ENCODE measurements at regions not wholly inside any gene's neighbourhood (a gene's known extent, or its start where the extent isn't known, plus 50 kb on each side); places are given as distances from the start of the nearest gene placed in this dataset.

DNA sequence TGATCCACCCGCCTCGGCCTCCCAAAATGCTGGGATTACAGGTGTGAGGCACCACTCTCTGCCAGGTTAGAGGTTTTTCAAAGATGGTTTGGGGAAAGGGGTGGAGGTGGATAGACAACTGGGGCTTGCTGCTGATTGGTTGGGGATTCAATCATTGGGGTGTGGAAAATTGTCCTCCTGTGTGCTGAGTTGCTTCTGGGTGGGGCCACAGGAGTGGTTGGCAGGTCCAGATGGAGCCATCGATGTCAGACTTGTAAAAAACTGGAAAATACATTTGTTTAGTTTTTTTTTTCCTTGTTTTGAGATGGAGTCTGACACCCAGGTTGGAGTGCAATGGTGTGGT, 61.9 kb upstream of the CLINT1 start:
- Histone ChIP-seq H3K9ac (ENCODE audit: low read length) (no peak overlapping the region), H2AFZ (ENCODE audit: low read length) (no peak overlapping the region), H4K20me1 (ENCODE audit: insufficient read depth, low read depth, low read length) (no peaks in the 10 kb centered on the region), H3K4me3 (ENCODE audit: low read length) (no peak overlapping the region), H3K9me3 (ENCODE audit: low read length) (no peaks in the 10 kb centered on the region), H3K27me3 (ENCODE audit: low read length) (no peaks in the 10 kb centered on the region), H3K79me2 (ENCODE audit: low read length) (no peaks in the 10 kb centered on the region), H3K4me2 (ENCODE audit: low read depth, low read length, poor library complexity, severe bottlenecking) (no peak overlapping the region), H3K27ac (ENCODE audit: low read length) (no peak overlapping the region), H3K9me2 (replicated peaks; ENCODE audit: insufficient read depth, low read length) (no peaks in the 10 kb centered on the region), H3K36me3 (ENCODE audit: insufficient read depth, low read length) (no peaks in the 10 kb centered on the region), H3K4me1 (ENCODE audit: low read length) (no peaks in the 10 kb centered on the region)
- DNase-seq: no peak

DNA sequence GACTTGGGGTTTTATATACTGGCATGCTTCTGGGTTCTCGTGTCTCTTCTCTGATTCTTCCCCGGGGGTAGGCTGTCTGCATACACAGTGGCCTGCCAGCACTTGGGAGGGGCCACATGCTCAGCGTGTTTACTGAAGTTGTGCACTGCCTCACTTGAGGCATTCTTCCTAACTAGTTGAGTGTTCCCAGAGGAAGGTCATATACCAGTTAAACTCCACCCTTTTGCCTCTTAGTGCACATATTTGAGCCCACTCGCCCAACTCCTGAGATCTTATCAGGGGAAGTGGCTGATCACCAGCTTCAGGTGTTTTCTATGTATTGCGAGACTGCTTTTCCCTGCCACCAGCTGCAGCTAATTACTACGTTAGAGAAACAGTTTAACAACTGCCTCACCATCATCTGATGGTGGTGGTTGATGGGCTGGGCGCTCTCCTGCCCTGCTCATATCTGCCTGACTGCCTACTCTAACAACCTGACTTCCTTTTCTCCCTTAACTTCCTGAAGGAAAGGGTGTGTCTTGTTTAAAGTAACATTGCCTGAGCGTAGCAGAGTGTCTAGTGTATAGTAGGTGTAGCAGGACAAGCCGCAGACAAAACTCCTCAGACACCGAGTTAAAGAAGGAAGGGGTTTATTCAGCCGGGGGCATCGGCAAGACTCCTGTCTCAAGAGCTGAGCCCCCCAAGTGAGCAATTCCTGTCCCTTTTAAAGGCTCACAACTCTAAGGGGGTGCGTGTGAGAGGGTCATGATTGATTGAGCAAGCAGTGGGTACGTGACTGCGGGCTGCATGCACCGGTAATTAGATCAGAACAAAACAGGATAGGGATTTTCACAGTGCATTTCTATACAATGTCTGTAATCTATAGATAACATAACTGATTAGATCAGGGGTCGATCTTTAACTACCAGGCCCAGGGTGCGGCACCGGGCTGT, 60.1 kb upstream of the CLINT1 start:
- Histone ChIP-seq H3K9me2 (replicated peaks; ENCODE audit: insufficient read depth, low read length) (no peaks in the 10 kb centered on the region), H3K27ac (ENCODE audit: low read length) (no peak overlapping the region), H3K4me1 (ENCODE audit: low read length) (no peaks in the 10 kb centered on the region), H3K4me3 (ENCODE audit: low read length) (no peak overlapping the region), H3K36me3 (ENCODE audit: insufficient read depth, low read length) (no peaks in the 10 kb centered on the region), H3K9me3 (ENCODE audit: low read length) (no peaks in the 10 kb centered on the region), H3K9ac (ENCODE audit: low read length) (no peak overlapping the region), H4K20me1 (ENCODE audit: insufficient read depth, low read depth, low read length) (no peaks in the 10 kb centered on the region), H3K4me2 (ENCODE audit: low read depth, low read length, poor library complexity, severe bottlenecking) (no peak overlapping the region), H2AFZ (ENCODE audit: low read length) (no peak overlapping the region), H3K27me3 (ENCODE audit: low read length) (no peaks in the 10 kb centered on the region), H3K79me2 (ENCODE audit: low read length) (no peaks in the 10 kb centered on the region)
- DNase-seq: no peak

DNA sequence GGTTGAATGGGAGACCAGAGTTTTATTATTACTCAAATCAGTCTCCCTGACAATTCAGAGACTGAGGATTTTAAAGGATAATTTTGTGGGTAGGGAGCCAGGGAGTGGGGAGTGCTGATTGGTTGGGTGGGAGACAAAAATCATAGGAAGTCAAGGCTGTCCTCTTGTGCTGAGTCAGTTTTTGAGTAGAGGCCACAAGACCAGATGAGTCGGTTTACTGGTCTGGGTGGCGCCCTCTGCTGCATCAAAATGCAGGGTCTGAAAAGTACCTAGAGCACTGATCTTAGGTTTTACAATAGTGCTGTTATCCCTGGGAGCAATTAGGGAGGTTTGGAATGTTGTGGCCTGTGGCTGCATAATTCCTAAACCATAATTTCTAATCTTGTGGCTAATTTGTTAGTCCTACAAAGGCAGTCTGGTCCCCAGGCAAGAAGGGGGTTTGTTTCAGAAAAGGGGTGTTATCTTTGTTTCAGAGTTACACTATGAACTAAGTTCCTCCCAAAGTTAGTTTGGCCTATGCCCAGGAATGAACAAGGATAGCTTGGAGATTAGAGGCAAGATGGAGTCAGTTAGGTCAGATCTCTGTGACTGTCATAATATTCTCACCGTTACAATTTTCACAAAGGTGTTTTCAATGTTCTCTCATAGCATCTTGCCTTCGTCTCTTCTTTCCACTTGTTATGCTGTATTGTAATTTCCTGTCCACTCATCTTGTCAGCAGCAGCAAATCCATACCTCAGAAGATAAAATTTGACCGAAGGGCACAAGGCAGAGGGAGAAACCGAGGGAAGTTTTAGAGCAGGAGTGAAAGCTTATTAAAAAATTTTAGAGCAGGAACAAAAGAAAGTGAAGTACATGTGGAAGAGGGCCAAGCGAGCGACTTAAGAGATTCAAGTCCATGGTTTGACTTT, 59.2 kb upstream of the CLINT1 start:
- no peaks in the 10 kb centered on the region for H3K9me2 ChIP-seq (replicated peaks; ENCODE audit: insufficient read depth, low read length)
- no peak overlapping the region for H3K27ac ChIP-seq (ENCODE audit: low read length)
- no peaks in the 10 kb centered on the region for H3K27me3 ChIP-seq (ENCODE audit: low read length)
- H4K20me1 ChIP-seq (ENCODE audit: insufficient read depth, low read depth, low read length): no peaks in the 10 kb centered on the region
- H3K9ac ChIP-seq (ENCODE audit: low read length): no peak overlapping the region
- DNase-seq: peak; percentile 84
- H3K9me3 ChIP-seq (ENCODE audit: low read length): no peaks in the 10 kb centered on the region
- H3K79me2 ChIP-seq (ENCODE audit: low read length): no peaks in the 10 kb centered on the region
- H3K4me2 ChIP-seq (ENCODE audit: low read depth, low read length, poor library complexity, severe bottlenecking): no peak overlapping the region
- no peak overlapping the region for H3K4me3 ChIP-seq (ENCODE audit: low read length)
- H3K4me1 ChIP-seq (ENCODE audit: low read length): no peaks in the 10 kb centered on the region
- no peak overlapping the region for H2AFZ ChIP-seq (ENCODE audit: low read length)
- H3K36me3 ChIP-seq (ENCODE audit: insufficient read depth, low read length): no peaks in the 10 kb centered on the region

DNA sequence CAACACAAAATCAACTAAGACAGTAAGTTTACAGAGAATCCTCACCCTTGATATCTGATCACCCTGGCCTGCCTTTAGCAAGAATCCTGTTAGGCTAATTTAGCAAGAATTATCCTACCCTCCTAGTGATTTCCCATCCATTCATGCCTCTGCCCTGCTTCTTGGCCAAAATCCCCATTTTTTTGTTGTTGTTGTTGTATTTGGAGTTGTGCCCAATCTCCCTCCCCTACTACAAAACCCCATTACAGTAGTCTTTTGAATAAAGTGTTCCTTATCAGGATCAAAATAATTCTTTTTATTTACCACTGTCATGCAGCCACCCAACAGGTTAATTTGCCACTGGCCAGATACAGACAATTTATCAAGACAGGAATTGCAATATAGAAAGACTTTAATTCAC, 58.5 kb upstream of the CLINT1 start:
- Histone ChIP-seq H3K79me2 (ENCODE audit: low read length) (no peaks in the 10 kb centered on the region), H3K4me2 (ENCODE audit: low read depth, low read length, poor library complexity, severe bottlenecking) (no peak overlapping the region), H3K36me3 (ENCODE audit: insufficient read depth, low read length) (no peaks in the 10 kb centered on the region), H4K20me1 (ENCODE audit: insufficient read depth, low read depth, low read length) (no peaks in the 10 kb centered on the region), H3K9me3 (ENCODE audit: low read length) (no peaks in the 10 kb centered on the region), H3K27ac (ENCODE audit: low read length) (no peak overlapping the region), H3K4me1 (ENCODE audit: low read length) (no peaks in the 10 kb centered on the region), H3K27me3 (ENCODE audit: low read length) (no peaks in the 10 kb centered on the region), H2AFZ (ENCODE audit: low read length) (no peak overlapping the region), H3K4me3 (ENCODE audit: low read length) (no peak overlapping the region), H3K9ac (ENCODE audit: low read length) (no peak overlapping the region), H3K9me2 (replicated peaks; ENCODE audit: insufficient read depth, low read length) (no peaks in the 10 kb centered on the region)
- no peak for DNase-seq

DNA sequence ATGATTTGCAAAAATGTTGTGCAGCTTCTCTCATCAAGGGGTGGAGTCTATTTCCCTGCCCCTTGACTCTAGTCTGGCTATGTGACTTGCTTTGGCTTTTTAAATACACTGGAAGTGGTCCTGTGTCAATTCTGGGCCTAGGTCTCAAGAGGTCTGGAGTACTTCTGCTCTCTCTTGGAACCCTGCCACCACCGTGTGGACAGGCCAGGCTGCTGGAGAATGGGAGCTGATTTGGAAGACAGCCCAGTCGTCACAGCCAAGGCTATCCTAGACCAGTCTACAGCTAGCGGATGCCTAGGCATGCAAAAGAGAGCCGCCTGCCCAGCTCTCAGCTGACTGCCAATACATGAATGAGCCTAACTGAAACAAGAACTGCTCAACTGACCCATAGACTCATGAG, 56.7 kb upstream of the CLINT1 start:
- no peak overlapping the region for H3K4me2 ChIP-seq (ENCODE audit: low read depth, low read length, poor library complexity, severe bottlenecking)
- H3K9ac ChIP-seq (ENCODE audit: low read length): no peak overlapping the region
- H2AFZ ChIP-seq (ENCODE audit: low read length): no peak overlapping the region
- no peaks in the 10 kb centered on the region for H3K4me1 ChIP-seq (ENCODE audit: low read length)
- no peaks in the 10 kb centered on the region for H3K27me3 ChIP-seq (ENCODE audit: low read length)
- H3K9me2 ChIP-seq (replicated peaks; ENCODE audit: insufficient read depth, low read length): no peaks in the 10 kb centered on the region
- H3K4me3 ChIP-seq (ENCODE audit: low read length): no peak overlapping the region
- H3K9me3 ChIP-seq (ENCODE audit: low read length): no peaks in the 10 kb centered on the region
- no peak for DNase-seq
- H3K79me2 ChIP-seq (ENCODE audit: low read length): no peaks in the 10 kb centered on the region
- H4K20me1 ChIP-seq (ENCODE audit: insufficient read depth, low read depth, low read length): no peaks in the 10 kb centered on the region
- H3K27ac ChIP-seq (ENCODE audit: low read length): no peak overlapping the region
- no peaks in the 10 kb centered on the region for H3K36me3 ChIP-seq (ENCODE audit: insufficient read depth, low read length)

DNA sequence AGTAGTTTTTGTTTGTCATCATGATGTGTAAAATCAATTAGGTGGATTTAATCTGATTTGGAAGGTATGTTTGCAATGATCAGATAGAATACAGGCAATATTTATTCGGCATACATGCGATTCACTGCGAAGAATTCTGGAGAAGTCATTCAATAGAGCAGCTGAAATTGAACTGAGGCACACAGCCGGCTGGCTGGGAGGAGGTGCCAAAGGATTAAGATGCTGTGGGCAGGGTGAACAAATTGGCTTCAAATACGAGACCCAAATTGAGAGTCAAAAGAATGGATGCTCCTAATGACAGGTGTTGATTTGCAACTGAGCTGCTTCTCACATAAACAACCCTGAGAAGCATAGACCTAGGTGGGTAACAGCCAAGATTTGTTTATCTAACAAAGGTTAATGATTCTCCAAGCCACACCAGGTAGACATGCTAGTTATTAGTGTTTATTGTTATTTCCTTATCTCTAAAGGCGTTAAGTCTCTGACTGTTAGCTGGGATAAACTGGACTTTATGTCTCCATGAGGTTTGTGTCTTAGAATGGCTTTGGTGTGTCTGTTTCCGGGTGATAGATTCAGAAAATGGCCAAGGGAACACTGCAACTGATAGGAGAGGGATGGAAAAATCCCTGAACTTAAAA, 55.3 kb upstream of the CLINT1 start:
- Histone ChIP-seq H3K36me3 (ENCODE audit: insufficient read depth, low read length) (no peaks in the 10 kb centered on the region), H3K27ac (ENCODE audit: low read length) (no peak overlapping the region), H3K4me3 (ENCODE audit: low read length) (no peak overlapping the region), H3K9me3 (ENCODE audit: low read length) (no peaks in the 10 kb centered on the region), H3K4me2 (ENCODE audit: low read depth, low read length, poor library complexity, severe bottlenecking) (no peak overlapping the region), H3K27me3 (ENCODE audit: low read length) (no peaks in the 10 kb centered on the region), H3K9ac (ENCODE audit: low read length) (no peak overlapping the region), H2AFZ (ENCODE audit: low read length) (no peak overlapping the region), H3K4me1 (ENCODE audit: low read length) (no peaks in the 10 kb centered on the region; the same call in 1 of the 2 replicates), H3K79me2 (ENCODE audit: low read length) (no peaks in the 10 kb centered on the region), H4K20me1 (ENCODE audit: insufficient read depth, low read depth, low read length) (no peaks in the 10 kb centered on the region), H3K9me2 (replicated peaks; ENCODE audit: insufficient read depth, low read length) (no peaks in the 10 kb centered on the region)
- no peak for DNase-seq

GRCh38 chr5:157913575-157913974, 54.6 kb upstream of the CLINT1 start:
- H3K9ac ChIP-seq (ENCODE audit: low read length): no peak overlapping the region
- H3K36me3 ChIP-seq (ENCODE audit: insufficient read depth, low read length): no peaks in the 10 kb centered on the region
- H3K27me3 ChIP-seq (ENCODE audit: low read length): no peaks in the 10 kb centered on the region
- no peak overlapping the region for H3K4me3 ChIP-seq (ENCODE audit: low read length)
- no peaks in the 10 kb centered on the region for H3K9me3 ChIP-seq (ENCODE audit: low read length)
- H3K27ac ChIP-seq (ENCODE audit: low read length): no peak overlapping the region
- no peaks in the 10 kb centered on the region for H3K9me2 ChIP-seq (replicated peaks; ENCODE audit: insufficient read depth, low read length)
- no peaks in the 10 kb centered on the region for H4K20me1 ChIP-seq (ENCODE audit: insufficient read depth, low read depth, low read length)
- H3K4me2 ChIP-seq (ENCODE audit: low read depth, low read length, poor library complexity, severe bottlenecking): no peak overlapping the region
- no peaks in the 10 kb centered on the region; the same call in 1 of the 2 replicates for H3K4me1 ChIP-seq (ENCODE audit: low read length)
- H3K79me2 ChIP-seq (ENCODE audit: low read length): no peaks in the 10 kb centered on the region
- H2AFZ ChIP-seq (ENCODE audit: low read length): no peak overlapping the region
- no peak for DNase-seq
